Stimulated activated CD8-positive, alpha-beta memory T cell treated with anti-CD3 and anti-CD28 coated beads, Interleukin-4, amount 100 ng/mL, for 1 hour (primary cell): ENCODE measurements at regions not wholly inside any gene's neighbourhood (a gene's known extent, or its start where the extent isn't known, plus 50 kb on each side); places are given as distances from the start of the nearest gene placed in this dataset.

Experiments used
- DNase-seq, 2 donors: peaks; one replicate each; pipeline ENCODE4 v3.0.0-alpha.2; 2020; ENCODE audit warnings: low read depth in 2 of 2, low spot score in 1 of 2

GRCh38 chr1:36721261-36721660 lies 238.5 kb upstream of the CSF3R start:
- no peak for DNase-seq

GRCh38 chr1:36717431-36717830 lies 234.7 kb upstream of the CSF3R start:
- no peak for DNase-seq

DNA sequence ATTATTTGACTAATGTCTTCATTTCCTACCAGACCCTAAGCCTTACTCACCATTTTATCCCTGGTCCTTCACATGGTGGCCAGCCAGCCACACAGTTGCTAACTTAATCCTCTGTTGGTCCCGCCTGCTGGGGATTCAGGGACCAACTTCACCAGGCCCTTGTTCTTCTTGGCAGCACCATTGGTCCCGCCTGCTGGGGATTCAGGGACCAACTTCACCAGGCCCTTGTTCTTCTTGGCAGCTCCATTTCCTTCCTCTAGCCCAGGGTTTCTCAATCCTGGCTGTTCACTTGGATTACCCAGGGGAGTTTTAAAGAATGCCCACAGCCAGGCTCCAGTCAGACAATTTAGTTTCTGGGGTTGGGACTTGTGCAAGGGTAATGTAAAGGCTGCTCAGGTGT lies 233.1 kb upstream of the CSF3R start:
- no peak for DNase-seq

DNA sequence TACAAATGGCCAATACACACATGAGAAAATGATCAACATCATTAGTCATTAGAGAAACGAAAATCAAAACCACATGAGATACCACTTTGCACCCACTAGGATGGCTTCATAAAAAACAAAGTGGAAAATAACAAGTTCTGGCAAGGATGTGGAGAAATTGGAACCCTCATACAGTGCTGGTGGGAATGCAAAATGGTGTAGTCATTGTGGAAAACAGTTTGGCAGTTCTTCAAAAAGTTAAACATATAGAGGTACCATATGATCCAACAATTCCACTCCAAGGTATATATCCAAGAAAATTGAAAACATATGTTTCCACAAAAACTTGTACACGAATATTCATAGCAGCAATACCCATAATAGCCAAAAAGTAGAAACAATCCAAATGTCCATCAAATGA lies 231.6 kb upstream of the CSF3R start:
- DNase-seq = no peak

DNA sequence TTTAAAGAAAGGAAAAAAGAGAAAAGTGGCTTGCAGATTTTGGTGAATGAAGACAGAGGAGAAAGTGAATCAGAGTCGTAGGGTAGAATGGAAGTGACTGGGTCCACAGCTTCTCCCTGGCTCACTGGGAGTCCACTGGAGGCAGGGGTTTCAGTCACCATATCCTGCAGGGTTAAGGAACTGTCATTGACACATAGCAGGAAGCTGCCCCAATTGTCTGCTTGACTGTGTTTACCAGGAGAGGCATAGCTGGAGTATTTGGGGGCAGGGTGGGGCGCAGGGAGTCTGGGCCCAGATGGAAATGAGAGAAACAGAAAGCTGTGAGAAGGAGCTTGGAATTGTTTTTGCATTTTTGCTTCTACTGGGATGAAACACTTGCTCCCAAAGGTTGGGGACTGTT lies 228.8 kb upstream of the CSF3R start:
- no peak for DNase-seq

DNA sequence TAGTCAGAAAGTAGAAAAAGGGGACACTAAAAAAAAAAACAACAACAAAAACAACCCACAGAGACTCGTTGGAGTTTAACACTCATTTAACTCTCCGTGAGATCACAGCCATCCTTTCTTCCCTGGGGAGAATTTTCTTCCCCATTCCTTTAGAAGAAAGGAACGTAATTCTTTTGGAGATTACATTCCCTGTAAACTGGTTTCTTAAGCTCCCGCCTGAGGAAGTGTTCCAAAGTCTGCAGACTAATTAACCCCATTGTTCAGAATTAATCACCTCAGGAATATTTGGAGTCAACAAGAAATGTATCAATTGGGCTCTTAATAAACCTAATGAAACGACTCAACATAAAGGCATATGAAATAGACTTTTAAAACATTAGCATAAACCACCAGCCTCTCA lies 228.2 kb upstream of the CSF3R start:
- no peak for DNase-seq

DNA sequence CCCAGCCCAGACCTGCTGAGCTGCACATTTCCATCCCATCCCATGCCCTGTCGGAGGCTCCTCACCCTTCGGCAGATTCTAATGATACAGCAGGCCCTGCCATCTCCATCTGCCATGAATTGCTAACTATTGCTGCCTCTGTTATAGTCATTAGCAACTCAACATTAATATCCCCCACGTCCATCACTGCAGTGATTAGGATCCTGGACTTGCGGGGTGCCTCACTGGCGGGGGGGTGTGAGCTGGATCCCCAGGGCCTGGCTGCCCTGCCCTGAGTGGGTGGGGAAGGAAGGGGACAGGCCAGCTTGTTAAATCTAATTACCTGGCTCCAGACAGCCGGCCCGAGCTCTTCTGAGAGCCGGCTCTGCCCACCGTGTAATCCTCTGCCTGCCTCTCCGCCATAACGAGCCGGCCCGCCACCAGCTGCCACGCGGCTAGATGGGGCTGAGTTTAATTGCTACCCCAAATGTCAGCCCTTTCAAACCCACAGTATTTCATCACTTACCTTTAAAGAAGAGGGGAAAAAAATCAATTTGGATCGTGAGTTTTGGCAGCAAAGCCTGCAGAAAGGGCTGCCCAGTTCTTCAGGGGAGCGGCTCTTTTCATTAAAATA lies 227.3 kb upstream of the CSF3R start:
- DNase-seq = no peak

- DNase-seq = no peak
Measured at GRCh38 chr1:36708587-36708986, 225.9 kb upstream of the CSF3R start.

DNA sequence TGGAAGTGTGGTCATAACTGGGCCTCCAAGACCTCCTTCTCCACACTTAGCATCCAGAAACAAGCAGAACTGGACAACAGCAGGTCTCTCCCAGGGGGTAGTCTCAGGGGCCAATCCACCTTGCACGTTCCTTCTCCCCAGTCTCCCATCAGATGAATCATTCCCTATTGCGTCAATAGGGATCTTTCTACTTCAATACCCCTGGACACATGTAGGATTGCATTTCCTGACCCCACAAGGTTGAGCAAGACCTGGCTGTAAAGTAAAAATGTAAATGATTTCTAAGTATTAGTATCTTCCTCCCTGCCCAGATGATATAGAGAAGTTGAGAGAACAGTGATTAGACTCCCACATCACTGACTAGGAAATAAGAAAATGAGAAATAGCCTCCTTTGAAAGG lies 224.5 kb upstream of the CSF3R start:
- no peak for DNase-seq

DNA sequence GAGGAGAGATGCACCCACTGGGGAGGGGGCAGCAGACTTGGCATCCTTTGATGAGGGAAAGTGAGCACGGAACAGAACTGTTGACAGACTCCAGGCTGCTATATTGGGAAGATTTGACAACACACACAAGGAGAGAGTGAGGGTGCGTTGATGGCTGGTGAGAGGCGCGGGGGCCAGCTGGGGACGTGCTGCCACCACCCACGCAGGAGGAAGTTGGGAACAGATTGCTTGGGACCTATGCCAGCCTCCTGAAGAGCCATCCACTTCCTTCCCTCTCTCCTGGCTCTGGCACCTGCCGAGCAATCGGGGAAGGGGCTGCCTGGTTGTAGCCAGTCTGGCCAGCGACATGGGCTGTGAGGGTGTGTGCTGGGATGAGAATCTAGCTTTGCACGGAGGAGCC lies 223.7 kb upstream of the CSF3R start:
- no peak for DNase-seq

- DNase-seq = no peak
Measured at GRCh38 chr1:36705629-36706028, 222.9 kb upstream of the CSF3R start.

- peak in 1 of 2 donors; percentile 9 for DNase-seq
Measured at GRCh38 chr1:36703526-36704208, 221.0 kb upstream of the CSF3R start.

DNA sequence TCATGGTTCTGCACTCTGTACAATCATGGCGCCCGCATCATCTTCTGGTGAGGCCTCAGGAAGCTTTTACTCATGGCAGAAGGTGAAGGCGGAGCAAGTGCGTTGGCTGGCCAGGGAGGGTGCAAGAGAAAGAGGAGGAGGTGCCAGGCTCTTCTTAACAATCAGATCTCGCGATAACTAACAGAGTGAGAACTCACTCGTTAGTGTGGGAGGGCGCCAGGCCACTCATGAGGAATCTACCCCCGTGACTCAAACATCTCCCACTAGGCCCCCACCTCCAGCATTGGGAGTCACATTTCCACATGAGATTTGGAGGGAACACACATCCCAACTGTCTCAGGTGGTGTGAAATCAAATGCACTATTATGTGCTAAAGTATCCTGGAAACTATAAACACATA lies 220.2 kb upstream of the CSF3R start:
- DNase-seq = no peak

- no peak for DNase-seq
Measured at GRCh38 chr1:36699113-36699911, 216.6 kb upstream of the CSF3R start.

DNA sequence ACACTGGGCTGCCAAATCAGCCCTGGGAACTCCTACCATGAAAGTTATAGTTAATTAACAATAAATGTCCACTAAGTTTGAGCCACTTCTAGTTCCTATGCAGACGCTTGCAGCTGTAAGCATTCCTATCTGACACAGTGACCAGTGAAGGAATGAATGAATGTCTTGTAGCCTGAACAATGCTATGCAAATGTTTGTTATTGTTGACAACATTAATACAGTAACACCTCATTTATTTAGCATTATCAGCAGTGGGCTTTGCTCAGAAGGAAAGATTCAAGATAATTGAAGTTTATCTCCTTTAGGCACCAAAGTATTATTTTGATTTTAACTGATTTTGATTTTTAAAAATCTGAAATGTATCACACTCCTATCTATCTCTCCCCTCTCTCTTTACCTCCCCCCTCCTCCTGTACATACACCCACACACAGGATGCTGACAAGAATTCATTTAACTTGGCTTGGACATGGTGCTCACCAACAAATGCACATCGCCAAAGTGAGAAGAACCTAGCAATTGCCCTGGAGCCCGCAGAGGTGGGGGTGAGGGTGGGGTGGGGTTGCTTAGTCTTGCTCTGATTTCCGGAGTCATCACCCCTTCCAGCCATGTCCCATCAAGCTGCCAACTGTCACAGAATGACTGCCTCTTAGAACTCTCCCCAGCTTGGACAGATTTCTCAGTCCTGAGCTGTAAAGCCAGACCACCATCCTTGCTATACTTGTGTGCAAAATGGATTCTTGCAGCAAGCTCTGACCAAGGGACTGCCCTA lies 215.3 kb upstream of the CSF3R start:
- DNase-seq = no peak

- no peak for DNase-seq
Measured at GRCh38 chr1:36696261-36696940, 213.7 kb upstream of the CSF3R start.

- no peak for DNase-seq
Measured at GRCh38 chr1:36693603-36694002, 210.9 kb upstream of the CSF3R start.

DNA sequence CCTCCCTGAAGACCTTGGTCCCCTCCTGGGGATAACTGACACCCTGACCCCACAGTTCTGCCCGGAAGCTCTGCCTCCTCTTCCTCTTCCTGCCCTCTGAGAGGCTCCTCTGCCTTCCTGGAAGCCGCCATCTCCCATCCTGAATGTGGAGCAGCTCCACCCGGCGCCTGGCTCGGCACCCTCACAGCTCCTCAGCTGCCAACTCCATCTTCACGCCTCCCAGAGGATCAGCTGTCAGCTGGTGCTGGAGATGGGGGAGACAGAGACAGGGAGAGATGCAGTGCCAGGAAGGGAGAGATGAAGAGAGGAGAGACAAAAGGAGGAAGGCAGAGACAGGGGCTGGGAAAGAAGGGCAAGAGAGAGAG lies 210.4 kb upstream of the CSF3R start:
- no peak for DNase-seq

- DNase-seq = no peak
Measured at GRCh38 chr1:36692465-36693160, 209.9 kb upstream of the CSF3R start.

- DNase-seq = no peak
Measured at GRCh38 chr1:36691374-36691773, 208.7 kb upstream of the CSF3R start.

DNA sequence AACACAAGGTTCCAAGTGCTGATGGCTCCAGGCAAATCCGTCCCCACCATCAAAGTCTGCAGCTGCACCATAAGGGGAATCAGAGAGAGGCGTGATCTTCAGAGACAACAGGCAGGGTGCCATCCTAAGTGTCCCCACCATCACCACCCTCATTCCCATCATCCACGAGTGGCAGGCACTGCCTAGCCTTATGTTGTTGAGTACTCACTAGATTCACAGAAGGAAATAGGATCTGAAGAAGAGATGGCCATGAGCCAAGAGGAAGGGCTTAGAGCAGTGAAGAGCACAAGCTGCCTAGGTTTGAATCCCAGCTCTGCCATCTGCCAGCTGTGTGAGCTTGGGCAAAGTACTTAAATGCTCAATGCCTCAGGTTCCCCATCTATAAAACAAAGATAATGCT lies 207.3 kb upstream of the CSF3R start:
- DNase-seq = no peak
